ENCODE measurements at regions not wholly inside any gene's neighbourhood (a gene's known extent, or its start where the extent isn't known, plus 50 kb on each side); places are given as distances from the start of the nearest gene placed in this dataset.

- DNase-seq = no peak
Observed at GRCh38 chr4:26020881-26021280, 106.9 kb downstream of the SMIM20 start.

- DNase-seq = no peak
Observed at GRCh38 chr4:26021417-26022345, 107.7 kb downstream of the SMIM20 start.

GRCh38 chr4:26022346-26023202 is 108.6 kb downstream of the SMIM20 start:
- DNase-seq = no peak

GRCh38 chr4:26023203-26023972 is 109.4 kb downstream of the SMIM20 start:
- no peak for DNase-seq

GRCh38 chr4:26024079-26024478 is 110.1 kb downstream of the SMIM20 start:
- no peak for DNase-seq

- no peak for DNase-seq
Observed at GRCh38 chr4:26028133-26028792, 114.2 kb downstream of the SMIM20 start.

GRCh38 chr4:26028793-26029567 is 115.0 kb downstream of the SMIM20 start:
- DNase-seq = peak; percentile 67

- DNase-seq = no peak
Observed at GRCh38 chr4:26029568-26030131, 115.6 kb downstream of the SMIM20 start.

- no peak for DNase-seq
Observed at GRCh38 chr4:26030260-26030667, 116.2 kb downstream of the SMIM20 start.

GRCh38 chr4:26030780-26031179 is 116.8 kb downstream of the SMIM20 start:
- no peak for DNase-seq

GRCh38 chr4:26031704-26032103 is 117.7 kb downstream of the SMIM20 start:
- DNase-seq = no peak

GRCh38 chr4:26032142-26032541 is 118.1 kb downstream of the SMIM20 start:
- DNase-seq = no peak

- DNase-seq = no peak
Observed at GRCh38 chr4:26032630-26033317, 118.8 kb downstream of the SMIM20 start.

- no peak for DNase-seq
Observed at GRCh38 chr4:26033389-26033788, 119.4 kb downstream of the SMIM20 start.

GRCh38 chr4:26034849-26035248 is 120.8 kb downstream of the SMIM20 start:
- DNase-seq = peak; percentile 10

- no peak for DNase-seq
Observed at GRCh38 chr4:26035921-26036320, 121.9 kb downstream of the SMIM20 start.

- DNase-seq = no peak
Observed at GRCh38 chr4:26039639-26040359, 125.8 kb downstream of the SMIM20 start.

GRCh38 chr4:26044524-26044923 is 130.5 kb downstream of the SMIM20 start:
- no peak for DNase-seq

GRCh38 chr4:26044983-26045382 is 131.0 kb downstream of the SMIM20 start:
- no peak for DNase-seq

GRCh38 chr4:26047795-26048194 is 133.8 kb downstream of the SMIM20 start:
- no peak for DNase-seq
